Ovary (tissue), 7 donors: ENCODE measurements at regions not wholly inside any gene's neighbourhood (a gene's known extent, or its start where the extent isn't known, plus 50 kb on each side); places are given as distances from the start of the nearest gene placed in this dataset.

Source experiments
- DNase-seq, 5 donors: peaks; one replicate each; pipeline ENCODE4 v3.0.0-alpha.2; 2019 to 2020
- H3K27ac ChIP-seq, 2 donors: fragments of 200-600 bp; one replicate each; pipeline versions ENCODE4 v1.5.1 to v1.8.0; 2019 to 2022
- H3K27me3 ChIP-seq: fragments of 200-600 bp; one replicate; pipeline ENCODE4 v1.8.0; 2022
- H3K36me3 ChIP-seq: fragments of 200-600 bp; sonication (generic); one replicate; pipeline ENCODE4 v1.5.1; 2019
- H3K4me1 ChIP-seq: one replicate; pipeline ENCODE4 v1.8.1; 2013; ENCODE audit warnings: mild to moderate bottlenecking, moderate library complexity; ENCODE audit not compliant: insufficient read depth
- H3K4me3 ChIP-seq: fragments of 200-600 bp; sonication (generic); one replicate; pipeline ENCODE4 v1.5.1; 2017
- H3K9me3 ChIP-seq, 2 donors: fragments of 200-600 bp in 1 of 2; sonication (generic) in 1 of 2; one replicate each; pipeline versions ENCODE4 v1.5.1 to v1.8.1; 2013 to 2019; ENCODE audit warnings: mild to moderate bottlenecking in 1 of 2, moderate library complexity in 1 of 2
- EP300 ChIP-seq: sonication (generic); formaldehyde crosslinking; IDR thresholded peaks from one replicate; pipeline ENCODE4 v1.6.1; 2017; ENCODE audit warnings: antibody characterized with exemption
- POLR2A ChIP-seq: fragments of 450-650 bp; IDR thresholded peaks from one replicate; pipeline ENCODE4 v1.6.1; 2017; ENCODE audit warnings: antibody characterized with exemption, mild to moderate bottlenecking, moderate library complexity
- WGBS, 3 donors: extraction: QIAGEN DNeasy Blood & Tissue Kit in 1 of 3; methylation state at CpG; one replicate each; pipeline versions ENCODE4 v1.1.5 to v1.1.7; 2013 to 2017; 5-methylcytosine and 5-hydroxymethylcytosine counted together
- intact Hi-C, 4 donors: fragments of 100-400 bp; cut with DNase I; formaldehyde crosslinking; loops; one replicate each; pipeline versions ENCODE4 v1.11.0 to v1.15.1; 2022 to 2023
- TF ChIP-seq, protein P1 (sequence below), 3 donors: fragments of 450-650 bp in 2 of 3; fragments of 200-600 bp in 1 of 3; IDR thresholded peaks; one replicate each; pipeline versions ENCODE4 v1.5.1 to v1.8.0; 2016 to 2022; ENCODE audit warnings: antibody characterized with exemption in 3 of 3, mild to moderate bottlenecking in 1 of 3
- donor health status: DM: no; HTN: no; CAD: no; lungs with moderate emphysema.
- donor health status: DM: no; HTN: no; CAD: no.
- donor health status: Bipolar disorder and iron deficiency.
- donor health status: DM: no; HTN: no; CAD: no.
- donor health status: DM: yes; HTN: yes; CAD: no.

DNA sequence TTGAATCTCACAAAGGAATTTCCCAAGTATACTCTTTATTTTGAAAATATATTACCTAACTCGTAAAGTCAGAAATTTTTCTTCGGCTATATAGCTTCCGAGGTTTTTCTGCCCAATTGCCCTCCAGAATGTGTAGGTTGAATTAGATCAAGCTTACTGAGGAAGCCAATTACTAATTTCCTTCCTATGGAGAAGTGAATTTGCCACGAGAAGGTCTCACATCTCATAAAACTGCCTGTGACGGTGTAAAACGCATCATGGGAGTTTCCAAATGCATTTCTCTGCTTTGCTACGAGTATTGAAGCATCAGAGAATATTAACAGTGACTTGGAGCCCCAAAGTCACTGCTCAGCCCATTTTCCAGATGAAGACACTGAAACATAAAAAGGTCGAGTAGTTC is 262.3 kb downstream of the PTBP2 start:
- TF ChIP-seq, protein P1, sequence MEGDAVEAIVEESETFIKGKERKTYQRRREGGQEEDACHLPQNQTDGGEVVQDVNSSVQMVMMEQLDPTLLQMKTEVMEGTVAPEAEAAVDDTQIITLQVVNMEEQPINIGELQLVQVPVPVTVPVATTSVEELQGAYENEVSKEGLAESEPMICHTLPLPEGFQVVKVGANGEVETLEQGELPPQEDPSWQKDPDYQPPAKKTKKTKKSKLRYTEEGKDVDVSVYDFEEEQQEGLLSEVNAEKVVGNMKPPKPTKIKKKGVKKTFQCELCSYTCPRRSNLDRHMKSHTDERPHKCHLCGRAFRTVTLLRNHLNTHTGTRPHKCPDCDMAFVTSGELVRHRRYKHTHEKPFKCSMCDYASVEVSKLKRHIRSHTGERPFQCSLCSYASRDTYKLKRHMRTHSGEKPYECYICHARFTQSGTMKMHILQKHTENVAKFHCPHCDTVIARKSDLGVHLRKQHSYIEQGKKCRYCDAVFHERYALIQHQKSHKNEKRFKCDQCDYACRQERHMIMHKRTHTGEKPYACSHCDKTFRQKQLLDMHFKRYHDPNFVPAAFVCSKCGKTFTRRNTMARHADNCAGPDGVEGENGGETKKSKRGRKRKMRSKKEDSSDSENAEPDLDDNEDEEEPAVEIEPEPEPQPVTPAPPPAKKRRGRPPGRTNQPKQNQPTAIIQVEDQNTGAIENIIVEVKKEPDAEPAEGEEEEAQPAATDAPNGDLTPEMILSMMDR (IDR thresholded peaks at IDR 0.05): no peak
- TF ChIP-seq POLR2A (no peak), EP300 (no peak)
- intact Hi-C loops: no loop called here
- no peaks in the 10 kb centered on the region for H3K4me1 ChIP-seq
- no peak overlapping the region for H3K4me3 ChIP-seq
- no peaks in the 10 kb centered on the region for H3K36me3 ChIP-seq
- no peak for DNase-seq
- WGBS, 3 donors: 87 to 94% (median 89%) methylated on average over 8 of the region's 8 CpGs
- H3K27ac ChIP-seq: no peak overlapping the region
- no peaks in the 10 kb centered on the region for H3K9me3 ChIP-seq
- H3K27me3 ChIP-seq: no peaks in the 10 kb centered on the region

DNA sequence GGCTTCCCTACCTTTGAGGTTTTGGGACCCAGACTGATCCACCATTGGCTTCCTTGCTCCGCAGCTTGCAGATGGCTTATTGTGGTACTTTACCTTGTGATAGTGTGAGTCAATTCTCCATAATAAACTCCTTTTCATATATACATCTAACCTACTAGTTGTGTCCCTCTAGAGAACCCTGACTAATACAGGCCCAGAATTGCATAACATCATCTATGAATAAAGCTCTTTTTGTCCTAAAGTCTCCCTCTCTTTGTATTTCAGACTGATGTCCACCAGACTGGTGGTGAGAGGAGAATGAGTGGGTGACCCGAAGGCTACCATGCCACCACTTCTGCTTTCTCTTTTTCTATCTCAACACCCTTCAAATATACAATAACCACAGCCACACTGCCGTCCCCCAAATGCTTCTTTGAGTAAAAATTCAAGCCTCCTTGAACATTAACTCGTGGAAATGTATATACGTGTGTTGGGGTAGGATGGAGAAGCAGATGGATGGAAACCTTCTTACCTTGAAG is 265.7 kb downstream of the PTBP2 start:
- H3K27me3 ChIP-seq: no peaks in the 10 kb centered on the region
- no peak for TF ChIP-seq EP300
- TF ChIP-seq, protein P1 (IDR thresholded peaks at IDR 0.05): no peak
- TF ChIP-seq POLR2A: no peak
- DNase-seq: no peak
- no peaks in the 10 kb centered on the region for H3K36me3 ChIP-seq
- H3K4me3 ChIP-seq: no peak overlapping the region
- intact Hi-C loops: no loop called here
- no peaks in the 10 kb centered on the region for H3K4me1 ChIP-seq
- no peaks in the 10 kb centered on the region for H3K9me3 ChIP-seq
- H3K27ac ChIP-seq: no peak overlapping the region
- 92 to 93% (median 93%) methylated on average over 5 of the region's 5 CpGs for WGBS, 3 donors

DNA sequence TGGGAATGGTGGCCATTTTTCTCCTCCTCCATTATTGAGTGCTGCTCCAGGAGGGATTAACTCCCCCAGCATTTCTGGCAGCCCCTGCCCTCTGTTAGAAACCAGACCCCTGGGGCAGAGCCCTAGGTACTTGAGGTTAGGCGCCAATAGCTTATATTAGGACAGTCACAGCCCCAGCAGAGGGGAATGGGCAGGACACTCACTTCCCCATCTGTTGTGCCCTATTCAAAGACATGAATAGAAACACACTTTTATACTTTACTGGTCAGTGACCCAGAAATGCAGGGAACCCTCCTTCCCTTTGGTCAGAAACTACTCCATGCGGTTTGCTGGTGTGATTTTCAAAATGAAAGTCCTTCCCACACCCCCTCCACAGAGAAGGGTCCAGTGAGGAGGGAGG is 267.7 kb downstream of the PTBP2 start:
- TF ChIP-seq EP300 (no peak), POLR2A (no peak)
- TF ChIP-seq, protein P1 (IDR thresholded peaks at IDR 0.05): no peak
- no peak for DNase-seq
- Histone ChIP-seq H3K27ac (no peak overlapping the region), H3K9me3 (no peaks in the 10 kb centered on the region), H3K4me1 (no peaks in the 10 kb centered on the region), H3K36me3 (no peaks in the 10 kb centered on the region), H3K4me3 (no peak overlapping the region), H3K27me3 (no peaks in the 10 kb centered on the region)
- 56 to 73% (median 70%) methylated on average over 2 of the region's 2 CpGs for WGBS, 3 donors
- intact Hi-C loops: no loop called here

DNA sequence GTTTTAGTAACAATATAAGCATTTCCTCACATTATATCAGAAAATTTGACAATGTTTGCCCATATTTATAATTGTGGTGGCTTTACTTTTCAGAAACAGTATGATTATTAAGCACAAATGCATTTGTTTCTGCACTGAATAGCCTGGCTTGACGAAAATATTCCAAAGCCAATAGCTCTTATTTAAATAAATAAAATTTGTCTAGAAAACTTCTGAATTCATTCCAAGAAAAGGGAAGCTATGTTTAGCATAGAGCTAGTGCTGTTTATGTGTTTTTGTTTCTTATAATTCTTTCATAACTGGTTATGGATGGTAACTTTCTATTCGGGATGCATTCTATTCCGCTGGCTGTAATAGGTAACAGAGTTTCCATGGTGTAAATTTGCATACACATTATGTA is 268.6 kb downstream of the PTBP2 start:
- H3K4me1 ChIP-seq: no peaks in the 10 kb centered on the region
- TF ChIP-seq POLR2A (no peak), EP300 (no peak)
- TF ChIP-seq, protein P1 (IDR thresholded peaks at IDR 0.05): no peak
- no peak for DNase-seq
- H3K27ac ChIP-seq: no peak overlapping the region
- H3K27me3 ChIP-seq: no peaks in the 10 kb centered on the region
- WGBS, 3 donors: 16 to 39% (median 25%) methylated on average over 3 of the region's 3 CpGs
- no peak overlapping the region for H3K4me3 ChIP-seq
- intact Hi-C loops: no loop called here
- H3K36me3 ChIP-seq: no peaks in the 10 kb centered on the region
- H3K9me3 ChIP-seq: no peaks in the 10 kb centered on the region

DNA sequence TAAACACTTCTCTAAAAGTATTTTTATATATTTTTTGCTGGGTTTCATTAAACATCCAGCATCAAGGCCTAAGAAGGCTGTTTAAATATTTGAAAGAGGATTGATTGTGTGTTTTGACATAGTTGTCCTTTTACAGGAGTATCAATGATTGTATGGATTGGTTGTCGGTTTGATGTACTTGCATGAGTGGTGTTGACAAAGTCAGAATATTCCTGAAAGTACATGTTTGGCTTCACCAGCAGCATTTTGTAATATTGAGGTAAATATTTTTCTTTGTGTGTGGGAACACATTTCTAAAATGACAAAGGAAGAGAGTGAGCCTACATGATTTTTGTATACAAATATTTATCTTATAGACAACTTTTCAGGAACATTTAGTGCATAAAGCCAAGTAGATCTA is 269.7 kb downstream of the PTBP2 start:
- no peaks in the 10 kb centered on the region for H3K36me3 ChIP-seq
- H3K4me3 ChIP-seq: no peak overlapping the region
- TF ChIP-seq POLR2A: no peak
- TF ChIP-seq, protein P1 (IDR thresholded peaks at IDR 0.05): no peak
- TF ChIP-seq EP300: no peak
- intact Hi-C loops: no loop called here
- no peaks in the 10 kb centered on the region for H3K27me3 ChIP-seq
- 88 to 98% (median 96%) methylated on average over 1 of the region's 1 CpG for WGBS, 3 donors
- no peaks in the 10 kb centered on the region for H3K4me1 ChIP-seq
- DNase-seq: no peak
- H3K27ac ChIP-seq: no peak overlapping the region
- H3K9me3 ChIP-seq: no peaks in the 10 kb centered on the region
